K562 (cell line): ENCODE measurements at regions not wholly inside any gene's neighbourhood (a gene's known extent, or its start where the extent isn't known, plus 50 kb on each side); places are given as distances from the start of the nearest gene placed in this dataset.
A peak's percentile ranks its signal among the peaks of the same experiment; 100 is the strongest.

ENCODE experiments used
- BHLHE40 ChIP-seq: IDR thresholded peaks from 2 replicates; pipeline ENCODE4 v1.6.1; 2011; ENCODE audit warnings: low read length, improper control_type of control experiment
- CAMTA2 ChIP-seq: fragments of 250-450 bp; sonication (Bioruptor Pico); conservative IDR thresholded peaks from 2 replicates; pipeline ENCODE4 v1.5.1; 2022
- CC2D1A ChIP-seq: fragments of 450-650 bp; IDR thresholded peaks from 2 replicates; pipeline ENCODE4 v1.6.1; 2017; ENCODE audit warnings: mild to moderate bottlenecking
- CCNT2 ChIP-seq: IDR thresholded peaks from 2 replicates; pipeline ENCODE4 v1.6.1; 2011; ENCODE audit warnings: borderline replicate concordance, low read depth, mild to moderate bottlenecking, moderate library complexity, mixed read lengths, low read length; ENCODE audit not compliant: insufficient read length; ENCODE audit errors: extremely low read depth
- CREBBP ChIP-seq: IDR thresholded peaks from one replicate; pipeline ENCODE4 v1.6.1; 2012; ENCODE audit warnings: low read depth, mild to moderate bottlenecking, control low read depth, inconsistent platforms, low read length
- DEAF1 ChIP-seq: fragments of 450-650 bp; formaldehyde crosslinking; IDR thresholded peaks from 2 replicates; pipeline ENCODE4 v1.4.0; 2020; ENCODE audit warnings: mild to moderate bottlenecking, moderate library complexity
- ETV1 ChIP-seq: fragments of 450-650 bp; conservative IDR thresholded peaks from 2 replicates; pipeline ENCODE4 v1.6.1; 2016; ENCODE audit warnings: missing genetic modification characterization, control low read depth, low read depth, missing compliant biosample characterization
- IRF9 ChIP-seq: fragments of 450-650 bp; IDR thresholded peaks from 2 replicates; pipeline ENCODE4 v1.6.1; 2016; ENCODE audit warnings: missing biosample characterization, missing genetic modification characterization
- KDM1A ChIP-seq, 2 experiments: fragments of 450-650 bp; IDR thresholded peaks; 2 replicates each; pipeline ENCODE4 v1.6.1; 2016; ENCODE audit warnings: mild to moderate bottlenecking in 2 of 2
- L3MBTL2 ChIP-seq: fragments of 450-650 bp; IDR thresholded peaks from 2 replicates; pipeline ENCODE4 v1.6.1; 2016; ENCODE audit warnings: mild to moderate bottlenecking, moderate library complexity
- NFXL1 ChIP-seq: fragments of 450-650 bp; formaldehyde crosslinking; IDR thresholded peaks from 2 replicates; pipeline ENCODE4 v1.4.0; 2021; ENCODE audit warnings: mild to moderate bottlenecking
- PTRF ChIP-seq: fragments of 450-650 bp; IDR thresholded peaks from 2 replicates; pipeline ENCODE4 v1.6.1; 2016; ENCODE audit warnings: mild to moderate bottlenecking, missing genetic modification characterization, missing compliant biosample characterization
- PYGO2 ChIP-seq: fragments of 450-650 bp; IDR thresholded peaks from 2 replicates; pipeline ENCODE4 v1.6.1; 2016; ENCODE audit warnings: mild to moderate bottlenecking, missing genetic modification characterization, moderate library complexity, missing compliant biosample characterization
- RAD21 ChIP-seq, 2 experiments: fragments of 250-450 bp in 1 of 2; fragments of 450-650 bp in 1 of 2; sonication (Bioruptor Pico) in 1 of 2; formaldehyde crosslinking in 1 of 2; IDR thresholded peaks in 1 of 2; conservative IDR thresholded peaks in 1 of 2; 2 replicates each; pipeline versions ENCODE4 v1.4.0 to v1.8.0; 2020 to 2022; ENCODE audit warnings: mild to moderate bottlenecking in 2 of 2, moderate library complexity in 1 of 2
- SIN3A ChIP-seq, 2 experiments: fragments of 150-350 bp in 1 of 2; IDR thresholded peaks; 2 replicates each; pipeline ENCODE4 v1.6.1; 2011 to 2016; ENCODE audit warnings: borderline replicate concordance in 2 of 2, low read depth in 2 of 2, low read length in 2 of 2, mild to moderate bottlenecking in 2 of 2, moderate library complexity in 2 of 2; ENCODE audit not compliant: control insufficient read depth in 1 of 2
- SMAD4 ChIP-seq: fragments of 250-450 bp; sonication (Bioruptor Pico); conservative IDR thresholded peaks from 2 replicates; pipeline ENCODE4 v1.8.0; 2021; ENCODE audit warnings: inconsistent platforms, mild to moderate bottlenecking, moderate library complexity
- STAG1 ChIP-seq: sonication (generic); formaldehyde crosslinking; IDR thresholded peaks from 2 replicates; pipeline ENCODE4 v1.5.0; 2020; ENCODE audit warnings: missing genetic modification reagents, borderline replicate concordance
- STAT5B ChIP-seq: fragments of 250-450 bp; sonication (Bioruptor Pico); IDR thresholded peaks from 2 replicates; pipeline ENCODE4 v1.8.0; 2021; ENCODE audit warnings: mild to moderate bottlenecking, inconsistent platforms
- TAF9B ChIP-seq: fragments of 450-650 bp; IDR thresholded peaks from 2 replicates; pipeline ENCODE4 v1.6.1; 2018; ENCODE audit warnings: mild to moderate bottlenecking; ENCODE audit not compliant: partially characterized antibody
- TBL1XR1 ChIP-seq, 2 experiments: IDR thresholded peaks; 2 replicates each; pipeline ENCODE4 v1.6.1; 2012; ENCODE audit warnings: improper control_type of control experiment in 2 of 2, low read length in 2 of 2, mild to moderate bottlenecking in 1 of 2
- XRCC5 ChIP-seq: fragments of 200-400 bp; formaldehyde crosslinking; IDR thresholded peaks from 2 replicates; pipeline ENCODE4 v1.6.1; 2017; ENCODE audit warnings: low read depth, mild to moderate bottlenecking, low read length
- ZHX1 ChIP-seq: fragments of 150-350 bp; conservative IDR thresholded peaks from 2 replicates; pipeline ENCODE4 v1.6.1; 2014; ENCODE audit warnings: low read length
- ZNF324 ChIP-seq: fragments of 250-450 bp; sonication (Bioruptor Pico); IDR thresholded peaks from 2 replicates; pipeline ENCODE4 v1.4.0; 2020; ENCODE audit warnings: mild to moderate bottlenecking
- ZNF436 ChIP-seq: fragments of 250-450, 450-650 bp; sonication (Bioruptor Pico); formaldehyde crosslinking; IDR thresholded peaks from 2 replicates; pipeline ENCODE4 v1.7.0; 2020; ENCODE audit warnings: mild to moderate bottlenecking
- ZNF699 ChIP-seq: fragments of 250-450 bp; sonication (Bioruptor Pico); IDR thresholded peaks from 2 replicates; pipeline ENCODE4 v1.8.0; 2021; ENCODE audit warnings: mild to moderate bottlenecking, moderate library complexity; ENCODE audit not compliant: insufficient replicate concordance
- ZNF764 ChIP-seq: fragments of 250-450 bp; sonication (Bioruptor Pico); IDR thresholded peaks from 2 replicates; pipeline ENCODE4 v1.4.0; 2020; ENCODE audit warnings: low read depth, mild to moderate bottlenecking, moderate library complexity

GRCh38 chr15:20356444-20356910, 185.1 kb downstream of the GOLGA6L6 start (continued):
- TF ChIP-seq DEAF1 (CRISPR knock-in tag) (peak; percentile 82), STAG1 (CRISPR knock-in tag) (peak; percentile 87; the same call in 1 of the 2 replicates), PTRF (tag) (no peak), XRCC5 (0 out of 2 replicates have a peak, but pooled peaks have one; percentile 38), SMAD4 (CRISPR knock-in tag) (0 out of 2 replicates have a peak, but pooled peaks have one; percentile 19), RAD21 (CRISPR knock-in tag; conservative IDR thresholded peaks at IDR 0.05 in 1 of 2, IDR thresholded peaks at IDR 0.05 in 1 of 2) (peak; percentile 89 to 98), ZNF324 (CRISPR knock-in tag) (no peak), CC2D1A (peak; percentile 82), TBL1XR1 (IDR thresholded peaks at IDR 0.05; ENCODE audit: low read length in 2 of 2) (0 out of 4 replicates have a peak, but pooled peaks of 1 of the 2 experiments have one; percentile 28), BHLHE40 (peak; percentile 42; the same call in 1 of the 2 replicates), NFXL1 (CRISPR knock-in tag) (no peak), CREBBP (no peak), PYGO2 (tag) (no peak), L3MBTL2 (no peak), ZNF699 (CRISPR knock-in tag) (no peak), ZNF764 (CRISPR knock-in tag) (no peak), KDM1A (IDR thresholded peaks at IDR 0.05) (no peak), CAMTA2 (no peak), CCNT2 (no peak), ZHX1 (0 out of 2 replicates have a peak, but pooled peaks have one; percentile 23), IRF9 (tag) (no peak), STAT5B (CRISPR knock-in tag) (no peak), ETV1 (tag) (no peak), ZNF436 (no peak), TAF9B (no peak), SIN3A (IDR thresholded peaks at IDR 0.05; ENCODE audit: borderline replicate concordance in 2 of 2, control insufficient read depth in 1 of 2, low read depth in 2 of 2, low read length in 2 of 2) (no peak)
